Activated naive CD8-positive, alpha-beta T cell (primary cell): ENCODE measurements at regions not wholly inside any gene's neighbourhood (a gene's known extent, or its start where the extent isn't known, plus 50 kb on each side); places are given as distances from the start of the nearest gene placed in this dataset.

Source experiments
- H3K27ac Mint-ChIP-seq: one replicate; pipeline ENCODE4 v1.8.0; 2021; ENCODE audit warnings: mixed read lengths
- H3K27me3 Mint-ChIP-seq: one replicate; pipeline ENCODE4 v1.8.0; 2021; ENCODE audit warnings: mixed read lengths
- H3K36me3 Mint-ChIP-seq: one replicate; pipeline ENCODE4 v1.8.0; 2021; ENCODE audit warnings: mixed read lengths
- H3K4me1 Mint-ChIP-seq: one replicate; pipeline ENCODE4 v1.8.0; 2021; ENCODE audit warnings: low read depth, mixed read lengths
- H3K4me3 Mint-ChIP-seq: one replicate; pipeline ENCODE4 v1.8.0; 2021; ENCODE audit warnings: mild to moderate bottlenecking, mixed read lengths
- H3K9me3 Mint-ChIP-seq: one replicate; pipeline ENCODE4 v1.8.0; 2021; ENCODE audit warnings: low read depth, mixed read lengths

DNA sequence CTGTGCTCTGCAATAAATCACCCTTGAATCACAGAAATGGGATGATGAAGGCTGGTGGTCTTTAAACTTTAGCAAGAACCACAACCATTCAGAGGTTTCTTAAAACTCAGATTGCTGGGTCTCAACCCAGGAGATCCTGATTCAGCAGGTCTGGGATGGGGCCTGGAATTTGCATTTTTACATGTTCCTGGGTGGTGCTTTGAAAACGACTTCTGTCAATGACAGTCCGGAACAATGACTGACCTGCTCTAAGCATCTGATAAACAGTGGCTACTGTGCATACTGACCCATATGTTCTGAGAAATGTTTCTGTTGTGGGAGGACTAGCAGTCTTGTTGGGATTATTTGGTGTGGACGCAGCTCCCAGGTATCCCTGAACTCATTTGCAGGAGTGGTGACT, 92.7 kb downstream of the GADD45G start:
- H3K9me3 Mint-ChIP-seq = no peaks in the 10 kb centered on the region
- no peaks in the 10 kb centered on the region for H3K36me3 Mint-ChIP-seq
- H3K27ac Mint-ChIP-seq = no peak overlapping the region
- peaks cover 23% of the 10 kb centered on the region for H3K4me1 Mint-ChIP-seq
- H3K27me3 Mint-ChIP-seq = no peaks in the 10 kb centered on the region
- H3K4me3 Mint-ChIP-seq = no peak overlapping the region

DNA sequence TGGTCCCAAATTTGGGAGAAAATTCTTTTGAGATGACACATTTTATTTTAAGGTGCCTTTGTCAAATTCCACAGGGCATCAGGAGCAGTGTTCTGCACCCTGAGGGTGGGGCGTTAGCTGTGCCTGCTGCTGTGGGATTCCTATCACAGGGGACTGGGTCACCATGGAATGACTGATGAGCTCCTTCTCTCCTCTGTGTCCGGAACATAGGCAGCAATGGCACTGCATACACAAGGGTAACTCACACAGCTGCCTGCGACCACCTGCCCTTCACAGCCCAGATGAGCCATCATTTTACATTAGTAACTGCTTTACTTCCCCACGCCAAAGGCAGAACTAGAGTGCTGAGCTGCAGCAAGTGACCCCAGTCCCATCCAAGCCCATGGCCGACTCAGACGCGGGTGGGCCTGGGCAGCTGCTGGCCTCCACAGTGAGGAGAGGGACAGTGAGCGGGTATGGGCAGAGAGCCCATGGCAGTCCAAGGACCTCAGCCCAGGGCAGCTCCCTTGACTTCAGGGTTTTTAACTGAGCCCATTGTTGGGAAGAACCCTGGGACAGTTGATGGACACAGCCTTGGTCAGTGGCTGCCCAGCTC, 93.7 kb downstream of the GADD45G start:
- Mint-ChIP-seq H3K4me1 (peaks cover 24% of the 10 kb centered on the region), H3K36me3 (no peaks in the 10 kb centered on the region), H3K9me3 (no peaks in the 10 kb centered on the region), H3K27me3 (no peaks in the 10 kb centered on the region), H3K4me3 (no peak overlapping the region), H3K27ac (peak overlapping the region; percentile 52)

DNA sequence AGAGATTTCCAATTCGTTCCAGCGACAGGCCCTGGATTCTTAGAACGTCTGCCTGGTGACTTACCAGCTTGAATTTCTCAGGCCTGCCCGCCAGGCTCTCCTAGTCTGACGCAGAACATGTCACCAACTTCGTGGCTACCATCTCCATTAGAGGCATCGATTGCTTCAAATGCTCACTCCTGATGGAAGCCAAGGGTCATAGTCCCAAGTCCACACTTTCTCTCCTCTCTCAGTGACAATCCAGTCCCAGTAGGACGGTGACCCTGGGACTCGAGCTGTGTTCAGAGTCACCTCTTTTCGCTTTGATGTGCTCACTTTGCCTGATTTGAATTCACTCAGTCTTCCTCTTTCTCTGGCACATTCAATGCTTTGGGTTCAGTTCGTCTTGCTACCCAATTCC, 94.8 kb downstream of the GADD45G start:
- Mint-ChIP-seq H3K27ac (peak overlapping the region; percentile 81), H3K36me3 (no peaks in the 10 kb centered on the region), H3K27me3 (no peaks in the 10 kb centered on the region), H3K4me3 (no peak overlapping the region), H3K4me1 (peaks cover 26% of the 10 kb centered on the region), H3K9me3 (no peaks in the 10 kb centered on the region)

DNA sequence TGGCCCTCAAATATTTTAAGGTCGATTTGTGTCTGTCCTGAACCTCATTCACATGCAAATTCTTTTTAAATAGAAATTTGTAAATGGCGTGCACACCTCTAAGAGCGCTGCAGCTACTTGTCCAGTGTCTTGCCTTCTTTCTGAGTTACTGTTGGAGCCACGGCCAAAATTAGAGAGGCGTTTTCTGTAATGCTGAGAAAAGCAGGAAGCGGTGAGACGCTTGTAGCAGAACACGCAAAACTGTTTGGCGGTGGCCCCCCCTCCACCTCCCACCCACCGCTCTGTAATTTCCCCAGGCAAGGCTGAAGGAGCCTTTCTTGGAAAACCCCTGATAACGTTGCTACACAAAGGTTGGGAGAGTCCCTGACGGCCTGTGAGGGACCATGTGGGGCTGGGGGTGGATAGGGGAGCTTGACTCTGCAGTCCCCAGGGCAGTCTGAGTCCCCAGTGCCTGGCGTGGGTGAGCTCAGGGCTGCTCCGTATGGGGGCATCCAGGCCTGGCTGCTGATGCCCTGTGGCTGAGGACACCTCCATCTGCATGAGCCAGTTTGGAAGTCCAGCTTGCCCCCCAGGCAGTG, 96.5 kb downstream of the GADD45G start:
- H3K4me3 Mint-ChIP-seq = peak overlapping the region; percentile 56
- H3K9me3 Mint-ChIP-seq = no peaks in the 10 kb centered on the region
- H3K36me3 Mint-ChIP-seq = no peaks in the 10 kb centered on the region
- peaks cover 30% of the 10 kb centered on the region for H3K4me1 Mint-ChIP-seq
- H3K27me3 Mint-ChIP-seq = no peaks in the 10 kb centered on the region
- H3K27ac Mint-ChIP-seq = peak overlapping the region; percentile 82

DNA sequence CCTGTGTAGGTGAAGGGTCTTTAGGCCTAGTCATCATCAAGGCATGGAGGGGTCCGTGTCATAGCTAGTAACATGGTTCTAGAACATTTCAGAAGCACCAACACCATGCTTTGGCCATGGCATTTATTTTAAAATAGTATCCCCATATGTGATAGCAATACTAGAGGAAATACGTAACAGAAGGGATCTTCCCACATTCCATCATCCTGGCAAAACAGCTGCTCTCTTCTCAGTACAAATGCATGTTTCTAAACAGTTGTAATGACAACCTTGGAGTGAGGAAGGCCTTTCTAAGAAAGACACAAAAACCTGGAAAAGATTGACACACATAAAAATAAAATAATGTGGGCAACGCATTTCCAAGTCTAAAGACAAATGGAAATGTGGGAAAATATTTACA, 97.6 kb downstream of the GADD45G start:
- Mint-ChIP-seq H3K9me3 (no peaks in the 10 kb centered on the region), H3K27ac (peak overlapping the region; percentile 82), H3K27me3 (no peaks in the 10 kb centered on the region), H3K36me3 (no peaks in the 10 kb centered on the region), H3K4me1 (peaks cover 38% of the 10 kb centered on the region), H3K4me3 (peak overlapping the region; percentile 56)

DNA sequence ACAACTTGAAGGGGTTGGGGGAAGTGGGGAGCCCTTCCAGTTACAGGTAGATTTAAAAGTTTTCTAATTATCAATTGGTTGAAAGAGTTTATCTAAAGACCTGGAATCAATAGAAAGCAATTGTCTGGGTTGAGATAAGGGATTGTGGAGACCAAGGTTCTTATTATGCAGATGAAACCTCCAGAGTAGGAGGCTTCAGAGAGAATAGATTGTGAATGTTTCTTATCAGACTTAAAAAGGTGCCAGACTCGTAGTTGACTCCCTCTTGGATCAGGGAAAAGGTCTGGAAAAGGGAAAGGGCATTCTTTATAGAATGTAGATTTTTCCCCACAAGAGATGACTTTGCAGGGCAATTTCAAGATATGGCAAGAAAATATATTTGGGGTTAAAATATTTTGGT, 100.8 kb downstream of the GADD45G start:
- Mint-ChIP-seq H3K9me3 (no peaks in the 10 kb centered on the region), H3K4me3 (no peak overlapping the region), H3K36me3 (no peaks in the 10 kb centered on the region), H3K27ac (no peak overlapping the region), H3K4me1 (peaks cover 33% of the 10 kb centered on the region), H3K27me3 (no peaks in the 10 kb centered on the region)

DNA sequence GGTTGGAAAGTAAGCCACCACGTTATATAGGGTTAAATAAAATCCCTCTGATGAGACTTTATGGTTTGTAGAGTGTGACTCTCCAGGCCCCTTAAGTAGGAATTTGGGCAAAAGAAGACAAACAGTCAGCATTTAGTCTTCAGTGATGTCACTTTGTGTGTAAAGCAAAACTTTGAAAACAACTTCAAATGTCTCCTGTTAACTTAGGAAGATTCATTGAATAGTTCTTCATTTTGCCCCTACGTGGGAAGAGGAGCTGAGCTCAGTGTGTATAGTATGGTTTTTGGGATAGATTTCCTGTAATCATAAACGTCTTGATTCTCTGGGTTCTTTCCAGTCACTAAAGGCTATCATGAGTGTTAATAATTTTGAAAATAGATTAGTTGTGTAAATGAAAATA, 101.3 kb downstream of the GADD45G start:
- Mint-ChIP-seq H3K36me3 (no peaks in the 10 kb centered on the region), H3K4me1 (peaks cover 30% of the 10 kb centered on the region), H3K4me3 (no peak overlapping the region)

DNA sequence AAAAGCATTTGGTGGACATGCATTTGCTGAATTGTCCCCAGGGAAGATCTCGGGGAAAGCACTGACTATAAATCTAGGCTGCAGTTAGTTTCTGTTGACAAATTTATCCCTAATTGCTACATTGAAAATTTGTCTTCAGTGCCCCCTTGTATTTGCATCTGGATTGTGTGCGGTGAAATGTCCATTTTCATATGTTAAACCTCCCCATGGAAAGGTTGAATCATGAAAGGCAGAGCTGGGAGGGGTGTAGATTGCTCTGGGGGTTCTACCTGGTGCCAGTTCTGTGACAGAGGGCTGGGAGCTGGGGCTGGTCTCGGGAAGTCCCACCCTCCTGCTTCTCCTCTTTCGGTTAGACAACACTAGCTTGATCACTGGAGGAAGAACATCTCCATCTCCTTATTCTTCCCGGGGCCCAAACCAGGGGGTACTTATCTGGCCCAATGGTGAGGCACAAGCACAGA, 101.9 kb downstream of the GADD45G start:
- Mint-ChIP-seq H3K36me3 (no peaks in the 10 kb centered on the region), H3K4me3 (no peak overlapping the region), H3K9me3 (no peaks in the 10 kb centered on the region), H3K4me1 (peaks cover 23% of the 10 kb centered on the region), H3K27me3 (no peaks in the 10 kb centered on the region), H3K27ac (no peak overlapping the region)

More for the DNA sequence above, 101.3 kb downstream of the GADD45G start:
- Mint-ChIP-seq H3K27ac (no peak overlapping the region), H3K9me3 (no peaks in the 10 kb centered on the region), H3K27me3 (no peaks in the 10 kb centered on the region)

- H3K9me3 Mint-ChIP-seq = no peaks in the 10 kb centered on the region
- H3K4me1 Mint-ChIP-seq = peaks cover 27% of the 10 kb centered on the region
- no peak overlapping the region for H3K27ac Mint-ChIP-seq
- no peak overlapping the region for H3K4me3 Mint-ChIP-seq
- H3K36me3 Mint-ChIP-seq = no peaks in the 10 kb centered on the region
- H3K27me3 Mint-ChIP-seq = no peaks in the 10 kb centered on the region
These were observed 105.9 kb downstream of the GADD45G start for GRCh38 chr9:89710697-89711096.

- peaks cover 26% of the 10 kb centered on the region for H3K4me1 Mint-ChIP-seq
- no peaks in the 10 kb centered on the region for H3K27me3 Mint-ChIP-seq
- H3K27ac Mint-ChIP-seq = no peak overlapping the region
- H3K4me3 Mint-ChIP-seq = no peak overlapping the region
- no peaks in the 10 kb centered on the region for H3K36me3 Mint-ChIP-seq
- no peaks in the 10 kb centered on the region for H3K9me3 Mint-ChIP-seq
These were observed 107.1 kb downstream of the GADD45G start for GRCh38 chr9:89711866-89712265.

- Mint-ChIP-seq H3K9me3 (no peaks in the 10 kb centered on the region), H3K36me3 (no peaks in the 10 kb centered on the region), H3K4me1 (peaks cover 25% of the 10 kb centered on the region)
These were observed 107.5 kb downstream of the GADD45G start for GRCh38 chr9:89712283-89712682.

GRCh38 chr9:89714321-89714720, 109.5 kb downstream of the GADD45G start:
- no peak overlapping the region for H3K4me3 Mint-ChIP-seq
- peak overlapping the region; percentile 12 for H3K27ac Mint-ChIP-seq
- peaks cover 25% of the 10 kb centered on the region for H3K4me1 Mint-ChIP-seq
- H3K9me3 Mint-ChIP-seq = no peaks in the 10 kb centered on the region
- no peaks in the 10 kb centered on the region for H3K27me3 Mint-ChIP-seq
- no peaks in the 10 kb centered on the region for H3K36me3 Mint-ChIP-seq

More at GRCh38 chr9:89712283-89712682, 107.5 kb downstream of the GADD45G start:
- Mint-ChIP-seq H3K27me3 (no peaks in the 10 kb centered on the region), H3K27ac (no peak overlapping the region), H3K4me3 (no peak overlapping the region)

GRCh38 chr9:89715318-89715858, 110.6 kb downstream of the GADD45G start:
- Mint-ChIP-seq H3K27ac (peak overlapping the region; percentile 16), H3K27me3 (no peaks in the 10 kb centered on the region), H3K9me3 (no peaks in the 10 kb centered on the region), H3K36me3 (no peaks in the 10 kb centered on the region), H3K4me1 (peaks cover 25% of the 10 kb centered on the region), H3K4me3 (no peak overlapping the region)

GRCh38 chr9:89715881-89716280, 111.1 kb downstream of the GADD45G start:
- H3K27ac Mint-ChIP-seq = no peak overlapping the region
- no peaks in the 10 kb centered on the region for H3K9me3 Mint-ChIP-seq
- H3K36me3 Mint-ChIP-seq = no peaks in the 10 kb centered on the region
- H3K4me1 Mint-ChIP-seq = peaks cover 25% of the 10 kb centered on the region
- no peaks in the 10 kb centered on the region for H3K27me3 Mint-ChIP-seq
- no peak overlapping the region for H3K4me3 Mint-ChIP-seq

- Mint-ChIP-seq H3K4me1 (peaks cover 25% of the 10 kb centered on the region), H3K9me3 (no peaks in the 10 kb centered on the region), H3K27me3 (no peaks in the 10 kb centered on the region), H3K36me3 (no peaks in the 10 kb centered on the region), H3K4me3 (no peak overlapping the region), H3K27ac (no peak overlapping the region)
These were observed 111.7 kb downstream of the GADD45G start for GRCh38 chr9:89716559-89716958.

- no peak overlapping the region for H3K27ac Mint-ChIP-seq
- no peaks in the 10 kb centered on the region for H3K9me3 Mint-ChIP-seq
- no peaks in the 10 kb centered on the region for H3K27me3 Mint-ChIP-seq
- H3K36me3 Mint-ChIP-seq = no peaks in the 10 kb centered on the region
- no peak overlapping the region for H3K4me3 Mint-ChIP-seq
- peaks cover 25% of the 10 kb centered on the region for H3K4me1 Mint-ChIP-seq
These were observed 113.4 kb downstream of the GADD45G start for GRCh38 chr9:89718176-89718575.
